Activated T-helper 17 cell treated with anti-CD3 and anti-CD28 coated beads, Interleukin-2, amount 50 U/mL, for 72 hours (primary cell): ENCODE measurements at regions not wholly inside any gene's neighbourhood (a gene's known extent, or its start where the extent isn't known, plus 50 kb on each side); places are given as distances from the start of the nearest gene placed in this dataset.

Experiments
- ATAC-seq: fragments of 150-1000 bp; cut with Tn5 transposase; replicated peaks from 2 replicates; pipeline ENCODE4 v1.10.0; 2021; ENCODE audit warnings: mild to moderate bottlenecking, moderate library complexity
- H3K27ac Mint-ChIP-seq: one replicate; pipeline ENCODE4 v1.8.0; 2022; ENCODE audit warnings: mixed read lengths
- H3K27me3 Mint-ChIP-seq: one replicate; pipeline ENCODE4 v1.8.0; 2022; ENCODE audit warnings: mixed read lengths
- H3K36me3 Mint-ChIP-seq: one replicate; pipeline ENCODE4 v1.8.0; 2022; ENCODE audit warnings: low read depth, mild to moderate bottlenecking, mixed read lengths
- H3K4me1 Mint-ChIP-seq: one replicate; pipeline ENCODE4 v1.8.0; 2022; ENCODE audit warnings: mixed read lengths
- H3K4me3 Mint-ChIP-seq: one replicate; pipeline ENCODE4 v1.8.0; 2022; ENCODE audit warnings: mild to moderate bottlenecking, mixed read lengths
- H3K9me3 Mint-ChIP-seq: one replicate; pipeline ENCODE4 v1.8.0; 2022; ENCODE audit warnings: mixed read lengths

DNA sequence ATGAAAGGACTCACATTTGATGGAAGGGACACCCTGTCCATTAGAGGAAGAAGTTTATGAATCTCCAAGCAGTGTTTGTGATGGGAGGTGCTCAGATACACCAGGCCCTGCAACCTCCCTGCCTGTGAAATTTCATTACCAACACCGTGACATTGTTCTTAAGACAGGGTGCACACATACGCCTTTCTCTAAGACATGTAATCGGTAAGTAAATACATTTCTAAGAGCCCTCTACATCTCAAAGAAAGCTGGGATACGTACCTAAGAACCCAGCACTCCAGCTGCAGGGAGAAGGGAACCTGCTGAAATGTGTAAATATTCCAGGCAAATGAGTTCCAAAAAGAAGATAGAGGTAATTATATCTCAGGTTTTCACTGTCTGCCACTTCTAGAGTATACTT, 125.0 kb upstream of the APC start:
- H3K27ac Mint-ChIP-seq, result no peak overlapping the region
- no peak for ATAC-seq
- no peaks in the 10 kb centered on the region for H3K4me1 Mint-ChIP-seq
- H3K9me3 Mint-ChIP-seq, result no peaks in the 10 kb centered on the region
- peaks cover 5% of the 10 kb centered on the region for H3K27me3 Mint-ChIP-seq
- H3K4me3 Mint-ChIP-seq, result no peak overlapping the region
- H3K36me3 Mint-ChIP-seq, result no peaks in the 10 kb centered on the region

DNA sequence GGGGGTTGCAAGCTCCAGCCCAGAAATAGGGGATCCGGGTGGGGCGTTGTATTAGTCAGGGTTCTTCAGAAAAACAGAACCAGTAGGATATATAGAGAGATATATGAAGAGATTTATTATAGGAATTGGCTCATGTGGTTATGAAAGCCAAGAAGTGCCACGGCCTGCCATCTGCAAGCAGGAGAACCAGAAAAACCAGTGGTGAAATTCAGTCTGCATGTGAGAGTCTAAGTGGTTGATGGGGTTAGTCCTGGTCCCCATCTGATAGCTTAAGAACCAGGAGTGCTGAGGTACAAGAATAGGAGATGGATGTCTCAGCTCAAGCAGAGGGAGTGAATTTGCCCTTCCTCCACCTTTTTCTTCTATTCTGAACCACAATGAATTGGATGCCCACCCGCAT, 123.4 kb upstream of the APC start:
- ATAC-seq, result no peak
- no peaks in the 10 kb centered on the region for H3K36me3 Mint-ChIP-seq
- no peak overlapping the region for H3K27ac Mint-ChIP-seq
- H3K9me3 Mint-ChIP-seq, result no peaks in the 10 kb centered on the region
- H3K4me3 Mint-ChIP-seq, result no peak overlapping the region
- H3K27me3 Mint-ChIP-seq, result no peaks in the 10 kb centered on the region
- H3K4me1 Mint-ChIP-seq, result no peaks in the 10 kb centered on the region

DNA sequence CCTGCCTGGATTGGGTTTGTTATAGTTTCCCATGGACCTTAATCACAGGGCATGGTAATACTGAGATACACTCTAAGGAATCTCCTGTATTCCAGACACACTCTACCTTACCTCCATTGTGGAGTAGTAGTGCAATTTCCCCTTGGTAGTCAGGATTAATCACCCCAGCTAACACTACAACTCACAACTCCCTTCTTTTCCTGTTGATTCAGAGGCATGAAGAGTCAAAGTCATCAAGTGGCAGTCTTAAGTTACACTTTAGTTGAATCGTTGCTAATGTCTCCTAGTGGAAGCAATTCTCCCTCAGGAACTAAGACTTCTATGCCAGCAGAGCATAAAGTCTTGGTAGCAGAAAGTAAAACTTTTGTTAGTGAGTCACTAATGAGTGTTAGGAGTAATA, 122.7 kb upstream of the APC start:
- no peak for ATAC-seq
- Mint-ChIP-seq H3K27me3 (no peaks in the 10 kb centered on the region), H3K9me3 (no peaks in the 10 kb centered on the region), H3K4me3 (no peak overlapping the region), H3K36me3 (no peaks in the 10 kb centered on the region), H3K27ac (no peak overlapping the region), H3K4me1 (no peaks in the 10 kb centered on the region)

DNA sequence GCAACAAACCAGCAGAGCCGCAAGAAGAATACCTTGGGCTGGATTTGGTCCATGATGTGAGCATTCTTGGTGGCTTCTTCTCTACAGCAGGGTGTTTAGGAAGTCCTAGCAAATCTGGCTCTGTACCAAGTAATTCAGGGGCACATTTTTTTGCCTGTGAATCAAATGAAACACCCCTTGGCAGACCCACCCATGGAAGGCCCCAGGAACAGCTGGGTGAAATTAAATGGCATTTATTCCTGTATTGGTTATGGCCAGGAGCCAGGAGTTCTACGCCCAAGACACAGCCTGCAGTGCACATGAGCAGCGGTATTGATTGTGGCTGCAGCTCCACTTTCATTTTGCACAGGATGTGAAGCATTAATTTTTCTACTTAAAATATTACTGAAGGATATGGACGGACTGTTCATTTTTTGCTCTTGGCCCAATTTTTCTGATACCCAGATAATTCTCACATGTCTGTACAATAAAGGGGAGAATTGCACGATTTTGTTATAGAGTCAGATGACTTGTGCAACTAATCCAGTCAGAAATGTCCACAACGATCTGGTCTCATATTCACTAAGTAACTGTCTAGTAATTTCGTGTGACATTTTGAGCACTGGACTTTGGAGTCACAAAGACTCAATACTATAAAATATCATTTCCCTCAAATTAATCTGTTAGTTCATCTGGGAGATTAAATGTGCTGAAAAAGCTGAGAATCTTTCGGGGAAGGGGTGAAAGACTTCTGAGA, 120.7 kb upstream of the APC start:
- Mint-ChIP-seq H3K9me3 (no peaks in the 10 kb centered on the region), H3K27ac (no peak overlapping the region), H3K27me3 (no peaks in the 10 kb centered on the region), H3K36me3 (no peaks in the 10 kb centered on the region), H3K4me1 (no peaks in the 10 kb centered on the region), H3K4me3 (no peak overlapping the region)
- no peak for ATAC-seq

DNA sequence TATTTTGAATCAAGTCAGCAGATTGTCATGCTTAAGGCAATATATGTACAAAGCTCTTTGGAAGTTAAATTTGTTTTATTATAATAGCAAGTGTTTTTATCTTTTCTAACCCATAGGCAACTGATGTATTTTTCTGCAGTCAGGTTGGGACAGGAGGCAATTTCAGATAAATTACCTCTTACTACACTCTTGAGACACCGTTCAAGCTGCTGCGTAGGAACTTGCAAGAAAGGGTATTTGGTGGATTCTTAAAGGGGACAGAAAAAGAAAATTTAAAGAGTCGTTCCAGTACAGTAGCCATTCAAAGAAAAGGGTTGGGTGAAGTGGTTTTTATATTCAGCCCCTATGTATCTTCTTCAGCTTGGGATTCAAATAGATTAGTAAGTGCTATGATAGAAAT, 112.4 kb upstream of the APC start:
- Mint-ChIP-seq H3K4me3 (no peak overlapping the region), H3K36me3 (no peaks in the 10 kb centered on the region)
- ATAC-seq, result no peak

DNA sequence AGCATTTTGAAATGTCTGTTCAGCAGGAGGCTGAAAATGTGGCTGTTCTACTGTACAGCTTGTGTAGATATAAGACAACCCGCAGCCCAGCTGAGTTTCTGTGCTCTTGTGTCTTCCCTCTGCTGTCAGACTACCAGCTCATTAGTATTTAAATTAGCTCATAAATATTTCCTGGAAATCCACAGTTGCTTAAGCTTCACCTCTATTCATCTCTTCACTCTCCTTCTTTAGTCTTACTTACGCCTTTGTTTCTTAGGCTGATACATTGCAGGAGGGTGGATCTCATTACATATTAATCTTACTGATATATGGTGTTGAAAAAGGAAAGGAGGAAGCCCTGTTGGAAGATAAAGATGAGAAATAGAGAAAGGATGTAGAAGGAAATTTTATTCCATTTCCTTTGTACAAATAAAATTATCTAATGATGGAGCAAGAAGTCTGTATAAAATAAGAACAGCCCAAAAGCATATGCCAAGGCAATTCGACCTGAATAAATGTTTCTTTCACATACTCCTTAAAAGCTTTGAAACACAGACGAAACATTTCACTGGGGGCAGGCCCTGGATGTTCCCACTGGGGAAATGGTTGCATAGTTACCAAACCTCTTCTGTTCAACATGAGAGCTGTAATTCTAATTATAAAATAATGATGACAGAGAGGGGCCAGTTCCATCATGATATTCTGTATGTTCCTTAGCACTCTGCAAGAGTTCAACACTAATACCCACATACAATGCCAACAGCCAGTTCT, 111.8 kb upstream of the APC start:
- no peaks in the 10 kb centered on the region for H3K9me3 Mint-ChIP-seq
- H3K36me3 Mint-ChIP-seq, result no peaks in the 10 kb centered on the region
- no peak overlapping the region for H3K4me3 Mint-ChIP-seq
- no peak for ATAC-seq
- H3K4me1 Mint-ChIP-seq, result no peaks in the 10 kb centered on the region
- peaks cover 20% of the 10 kb centered on the region for H3K27me3 Mint-ChIP-seq
- H3K27ac Mint-ChIP-seq, result no peak overlapping the region

More for the DNA sequence above, 112.4 kb upstream of the APC start:
- H3K4me1 Mint-ChIP-seq, result no peaks in the 10 kb centered on the region
- H3K27me3 Mint-ChIP-seq, result peaks cover 14% of the 10 kb centered on the region
- H3K27ac Mint-ChIP-seq, result no peak overlapping the region
- no peaks in the 10 kb centered on the region for H3K9me3 Mint-ChIP-seq

DNA sequence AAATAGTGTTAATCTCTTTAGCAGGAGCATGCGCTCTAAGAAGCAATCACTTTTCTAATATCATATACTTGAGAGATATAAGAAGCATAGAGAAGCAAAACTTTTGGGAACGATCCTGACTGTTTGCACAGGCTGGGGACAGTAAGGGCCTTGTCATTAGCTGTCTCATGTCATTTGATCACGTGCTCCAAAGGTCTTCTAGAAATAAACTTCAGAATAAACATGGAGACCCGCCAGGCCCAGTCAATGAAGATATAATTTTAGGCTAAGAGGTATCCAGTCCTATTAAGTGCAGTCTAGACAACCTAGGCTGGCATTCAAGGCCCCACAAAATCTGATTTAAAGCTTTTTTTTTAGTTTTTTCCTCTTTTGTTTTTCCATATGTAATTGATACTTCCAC, 111.0 kb upstream of the APC start:
- Mint-ChIP-seq H3K4me3 (no peak overlapping the region), H3K9me3 (no peaks in the 10 kb centered on the region), H3K4me1 (no peaks in the 10 kb centered on the region), H3K27ac (no peak overlapping the region), H3K36me3 (no peaks in the 10 kb centered on the region), H3K27me3 (peaks cover 25% of the 10 kb centered on the region)
- ATAC-seq, result no peak

DNA sequence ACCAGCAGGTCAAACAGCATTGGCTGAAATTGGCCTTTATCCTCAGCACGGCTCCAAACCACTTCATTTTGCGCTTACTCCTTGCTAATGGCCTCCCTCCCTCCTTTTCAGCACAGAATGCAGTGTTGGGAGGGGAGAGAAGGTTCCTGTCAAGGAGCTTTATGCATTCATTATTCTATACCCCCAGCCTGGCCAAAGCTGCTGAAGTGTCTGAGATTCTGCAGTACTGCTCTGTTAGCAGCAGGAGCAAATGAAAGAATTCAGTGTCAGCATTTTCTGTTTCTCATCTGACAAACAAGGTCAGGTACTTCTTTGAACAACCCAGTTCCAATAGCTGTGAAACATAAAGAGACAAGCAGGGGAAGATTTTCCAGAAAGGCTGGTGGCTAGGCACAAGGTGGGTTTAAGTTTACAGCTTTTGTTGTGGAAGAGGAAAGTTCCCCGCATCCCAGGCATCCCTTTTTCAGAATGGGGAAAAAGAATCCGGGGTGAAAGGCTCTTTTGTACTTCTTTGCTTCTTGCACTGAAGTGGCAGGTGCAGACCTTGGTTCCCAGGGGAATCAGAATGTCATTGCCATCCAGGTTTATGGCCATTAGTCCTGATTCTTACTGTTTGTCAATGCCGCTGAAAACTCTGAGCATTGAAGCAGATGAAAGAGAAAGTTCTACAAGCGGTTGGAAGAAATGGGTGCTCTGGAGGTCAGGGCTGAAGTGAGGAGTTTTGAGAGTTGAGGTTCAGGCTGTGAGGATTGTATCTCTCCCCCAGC, 109.3 kb upstream of the APC start:
- no peak overlapping the region for H3K4me3 Mint-ChIP-seq
- no peak for ATAC-seq
- H3K27ac Mint-ChIP-seq, result no peak overlapping the region
- no peaks in the 10 kb centered on the region for H3K36me3 Mint-ChIP-seq
- H3K4me1 Mint-ChIP-seq, result no peaks in the 10 kb centered on the region
- H3K9me3 Mint-ChIP-seq, result no peaks in the 10 kb centered on the region
- peaks cover 32% of the 10 kb centered on the region for H3K27me3 Mint-ChIP-seq

DNA sequence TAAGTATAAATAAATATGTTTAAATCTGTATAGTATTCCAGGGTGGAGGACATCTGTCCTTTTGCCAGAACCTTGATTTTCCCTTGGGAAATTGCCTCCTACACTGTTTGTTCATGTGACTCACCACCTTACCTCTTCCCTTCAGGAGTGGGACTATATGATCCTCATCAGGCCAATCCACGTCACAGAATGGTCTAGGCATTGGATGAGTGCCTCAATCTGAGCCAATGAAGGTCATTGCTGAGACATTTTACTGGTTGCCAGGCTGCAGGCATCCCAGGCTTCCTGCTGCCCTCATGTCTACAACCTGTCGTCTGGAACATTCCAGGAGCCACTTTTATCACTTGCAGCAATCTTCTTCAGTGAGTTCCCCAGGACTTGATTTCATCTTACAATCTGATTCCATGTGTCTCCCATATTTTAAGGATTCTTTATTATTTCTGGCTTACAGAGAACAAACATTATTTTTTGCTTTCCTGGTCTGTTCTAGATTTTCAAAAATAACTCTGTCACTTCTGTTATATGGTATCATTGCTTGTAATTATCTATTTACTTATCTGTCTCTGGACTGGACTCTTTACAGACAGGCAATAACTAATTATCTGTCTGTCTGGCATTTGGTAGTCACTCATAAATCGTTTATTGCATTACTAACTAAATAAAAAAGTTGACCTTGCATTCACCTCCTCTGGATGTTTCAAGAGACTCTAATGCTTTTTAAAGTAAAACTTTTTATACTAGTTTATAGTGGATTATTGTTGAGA, 107.3 kb upstream of the APC start:
- Mint-ChIP-seq H3K4me1 (no peaks in the 10 kb centered on the region), H3K9me3 (no peaks in the 10 kb centered on the region), H3K27me3 (peaks cover 35% of the 10 kb centered on the region), H3K4me3 (no peak overlapping the region), H3K36me3 (no peaks in the 10 kb centered on the region), H3K27ac (no peak overlapping the region)
- no peak for ATAC-seq

DNA sequence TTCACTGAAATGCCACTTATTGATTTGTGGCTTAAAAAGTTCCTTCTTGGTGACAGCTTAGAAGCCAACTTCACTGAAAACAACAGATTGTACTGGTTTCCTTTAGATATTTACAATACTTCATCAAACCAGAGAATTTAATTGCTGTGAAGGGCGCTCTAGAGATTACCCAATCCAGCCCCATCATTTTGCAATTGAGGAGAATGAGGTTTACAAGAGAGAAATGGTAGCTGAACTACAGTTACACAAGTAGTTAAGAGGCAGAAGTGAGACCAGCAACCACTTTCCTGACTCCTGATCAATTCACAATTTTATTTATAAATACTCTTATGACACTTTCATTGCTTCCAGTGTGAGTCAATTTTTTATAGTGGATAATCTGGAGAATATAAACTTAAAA, 103.5 kb upstream of the APC start:
- H3K27ac Mint-ChIP-seq, result no peak overlapping the region
- H3K4me1 Mint-ChIP-seq, result no peaks in the 10 kb centered on the region
- no peak overlapping the region for H3K4me3 Mint-ChIP-seq
- H3K9me3 Mint-ChIP-seq, result no peaks in the 10 kb centered on the region
- H3K36me3 Mint-ChIP-seq, result no peaks in the 10 kb centered on the region
- no peak for ATAC-seq
- peaks cover 31% of the 10 kb centered on the region for H3K27me3 Mint-ChIP-seq

DNA sequence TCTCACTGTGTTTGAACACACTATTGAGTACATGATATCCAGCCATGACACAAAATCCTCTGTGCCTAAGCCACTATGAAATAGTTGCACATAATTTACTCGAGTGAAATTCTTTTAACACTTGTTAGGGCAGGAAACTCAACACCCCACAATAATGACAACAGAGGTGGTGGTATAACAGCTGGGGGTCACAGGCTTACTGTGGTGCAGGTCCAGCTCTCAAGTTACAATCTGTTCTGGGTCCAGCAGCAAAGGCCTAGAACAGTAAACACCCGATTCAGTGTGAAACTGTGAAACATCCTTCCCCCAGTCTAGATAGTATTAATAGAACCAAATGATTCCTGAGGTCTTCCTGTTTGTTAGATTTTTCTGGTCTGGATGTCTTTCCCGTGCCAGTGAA, 102.9 kb upstream of the APC start:
- no peaks in the 10 kb centered on the region for H3K9me3 Mint-ChIP-seq
- no peak overlapping the region for H3K4me3 Mint-ChIP-seq
- no peak overlapping the region for H3K27ac Mint-ChIP-seq
- ATAC-seq, result no peak
- H3K27me3 Mint-ChIP-seq, result peaks cover 31% of the 10 kb centered on the region
- no peaks in the 10 kb centered on the region for H3K36me3 Mint-ChIP-seq
- H3K4me1 Mint-ChIP-seq, result no peaks in the 10 kb centered on the region

DNA sequence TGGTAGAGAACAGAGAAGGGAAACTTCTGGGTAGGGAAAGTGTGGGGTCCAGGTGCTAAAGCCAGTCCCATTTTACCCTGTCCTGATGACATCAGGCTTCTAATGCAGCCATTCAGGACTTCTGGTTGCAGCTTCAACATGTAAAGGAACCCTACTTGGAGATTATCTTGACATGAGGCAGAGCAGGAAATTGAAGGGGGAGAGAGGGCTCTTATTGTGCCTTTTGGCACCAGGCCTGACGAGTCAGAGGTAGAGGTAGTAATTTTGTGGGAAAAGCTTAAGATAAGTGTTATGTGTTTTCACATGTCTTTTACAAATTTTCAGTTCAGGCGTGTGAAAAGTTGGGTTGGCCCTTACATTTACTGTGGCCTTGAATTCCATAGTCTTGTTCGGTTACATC, 102.4 kb upstream of the APC start:
- H3K9me3 Mint-ChIP-seq, result no peaks in the 10 kb centered on the region
- H3K27ac Mint-ChIP-seq, result no peak overlapping the region
- no peaks in the 10 kb centered on the region for H3K36me3 Mint-ChIP-seq
- no peaks in the 10 kb centered on the region for H3K4me1 Mint-ChIP-seq
- H3K27me3 Mint-ChIP-seq, result peaks cover 27% of the 10 kb centered on the region
- no peak overlapping the region for H3K4me3 Mint-ChIP-seq
- ATAC-seq, result no peak

DNA sequence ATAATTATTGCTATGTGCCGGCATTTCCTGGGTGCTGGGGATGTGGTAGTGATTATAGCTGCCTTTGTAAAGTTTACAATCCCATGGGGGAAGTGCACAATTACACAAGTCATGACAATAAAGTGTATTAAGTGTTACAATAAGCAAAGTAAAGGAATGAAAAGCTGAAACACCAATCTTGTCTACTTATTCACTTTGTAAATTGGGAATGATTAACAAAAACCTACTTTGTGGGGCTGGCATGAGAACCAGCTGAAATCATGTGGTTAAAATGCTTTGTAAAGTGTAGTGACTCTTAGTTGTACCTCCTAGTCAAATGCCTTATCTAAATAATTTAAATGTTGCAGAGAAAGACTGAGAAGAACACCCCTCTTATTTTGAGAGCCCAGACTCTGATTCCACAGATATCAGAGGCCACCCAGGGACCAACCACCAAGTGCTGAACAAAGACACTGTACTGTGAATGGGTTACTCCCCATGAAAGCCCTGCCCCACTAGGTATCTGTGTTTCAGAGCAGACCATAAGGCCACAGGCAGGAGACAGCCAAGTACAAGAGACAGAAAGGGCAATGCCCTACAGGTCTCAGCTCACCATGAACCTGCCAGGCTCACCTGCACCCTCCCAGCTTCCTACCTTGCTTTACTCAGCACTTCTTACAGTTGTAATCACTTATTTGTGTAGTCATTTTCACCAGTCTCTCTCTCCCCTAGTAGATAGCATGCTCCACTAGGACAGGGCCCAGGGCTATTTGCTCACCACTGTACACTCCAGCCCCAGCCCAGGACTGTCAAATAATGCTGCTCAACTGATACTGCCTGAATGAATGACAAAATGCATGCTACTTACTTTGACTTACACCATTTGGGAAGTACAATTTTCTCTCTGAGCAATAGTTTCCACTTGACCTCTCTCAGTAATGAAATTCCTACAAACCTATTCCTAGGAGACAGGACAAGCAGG, 101.6 kb upstream of the APC start:
- H3K4me3 Mint-ChIP-seq, result no peak overlapping the region
- no peaks in the 10 kb centered on the region for H3K9me3 Mint-ChIP-seq
- H3K27me3 Mint-ChIP-seq, result peaks cover 19% of the 10 kb centered on the region
- no peak overlapping the region for H3K27ac Mint-ChIP-seq
- H3K36me3 Mint-ChIP-seq, result no peaks in the 10 kb centered on the region
- no peak for ATAC-seq
- H3K4me1 Mint-ChIP-seq, result no peaks in the 10 kb centered on the region
